ENCODE measurements at regions not wholly inside any gene's neighbourhood (a gene's known extent, or its start where the extent isn't known, plus 50 kb on each side); places are given as distances from the start of the nearest gene placed in this dataset.

- TF ChIP-seq CTCF (IDR thresholded peaks at IDR 0.05; ENCODE audit: insufficient read depth, low read depth, low read length) (no peak), EZH2 (IDR thresholded peaks at IDR 0.05; ENCODE audit: insufficient read depth, low read length) (no peak)
Observed at GRCh38 chr2:199160081-199160480, 297.7 kb downstream of the SATB2 start.
